ENCODE measurements at regions not wholly inside any gene's neighbourhood (a gene's known extent, or its start where the extent isn't known, plus 50 kb on each side); places are given as distances from the start of the nearest gene placed in this dataset.
"Not testable (repeated sequence)": the region's sequence is repeated elsewhere in the genome, so short reads cannot be mapped to it uniquely, and the experiment has no call there.

DNA sequence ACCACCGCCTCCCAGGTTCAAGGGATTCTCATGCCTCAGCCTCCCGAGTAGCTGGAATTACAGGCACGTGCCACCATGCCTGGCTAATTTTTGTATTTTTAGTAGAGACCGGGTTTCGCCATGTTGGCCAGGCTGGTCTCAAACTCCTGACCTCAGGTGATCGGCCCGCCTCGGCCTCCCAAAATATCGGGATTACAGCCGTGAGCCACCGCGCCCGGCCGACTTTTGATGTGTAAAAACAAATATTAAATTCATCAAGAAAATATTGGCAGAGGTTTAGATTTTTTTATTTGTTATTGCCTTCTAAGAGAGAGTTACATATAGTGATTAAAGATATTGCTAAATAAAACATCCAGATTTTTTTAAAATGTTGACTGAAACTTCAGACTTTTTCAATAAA, 390.8 kb upstream of the SLC10A2 start:
- TF ChIP-seq, protein P1, sequence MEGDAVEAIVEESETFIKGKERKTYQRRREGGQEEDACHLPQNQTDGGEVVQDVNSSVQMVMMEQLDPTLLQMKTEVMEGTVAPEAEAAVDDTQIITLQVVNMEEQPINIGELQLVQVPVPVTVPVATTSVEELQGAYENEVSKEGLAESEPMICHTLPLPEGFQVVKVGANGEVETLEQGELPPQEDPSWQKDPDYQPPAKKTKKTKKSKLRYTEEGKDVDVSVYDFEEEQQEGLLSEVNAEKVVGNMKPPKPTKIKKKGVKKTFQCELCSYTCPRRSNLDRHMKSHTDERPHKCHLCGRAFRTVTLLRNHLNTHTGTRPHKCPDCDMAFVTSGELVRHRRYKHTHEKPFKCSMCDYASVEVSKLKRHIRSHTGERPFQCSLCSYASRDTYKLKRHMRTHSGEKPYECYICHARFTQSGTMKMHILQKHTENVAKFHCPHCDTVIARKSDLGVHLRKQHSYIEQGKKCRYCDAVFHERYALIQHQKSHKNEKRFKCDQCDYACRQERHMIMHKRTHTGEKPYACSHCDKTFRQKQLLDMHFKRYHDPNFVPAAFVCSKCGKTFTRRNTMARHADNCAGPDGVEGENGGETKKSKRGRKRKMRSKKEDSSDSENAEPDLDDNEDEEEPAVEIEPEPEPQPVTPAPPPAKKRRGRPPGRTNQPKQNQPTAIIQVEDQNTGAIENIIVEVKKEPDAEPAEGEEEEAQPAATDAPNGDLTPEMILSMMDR (IDR thresholded peaks at IDR 0.05): not testable (repeated sequence)
- TF ChIP-seq POLR2A (IDR thresholded peaks at IDR 0.05): not testable (repeated sequence)
